ENCODE measurements at regions not wholly inside any gene's neighbourhood (a gene's known extent, or its start where the extent isn't known, plus 50 kb on each side); places are given as distances from the start of the nearest gene placed in this dataset.

- no peak for TF ChIP-seq POLR2AphosphoS5 (IDR thresholded peaks at IDR 0.05)
- TF ChIP-seq, protein P1, sequence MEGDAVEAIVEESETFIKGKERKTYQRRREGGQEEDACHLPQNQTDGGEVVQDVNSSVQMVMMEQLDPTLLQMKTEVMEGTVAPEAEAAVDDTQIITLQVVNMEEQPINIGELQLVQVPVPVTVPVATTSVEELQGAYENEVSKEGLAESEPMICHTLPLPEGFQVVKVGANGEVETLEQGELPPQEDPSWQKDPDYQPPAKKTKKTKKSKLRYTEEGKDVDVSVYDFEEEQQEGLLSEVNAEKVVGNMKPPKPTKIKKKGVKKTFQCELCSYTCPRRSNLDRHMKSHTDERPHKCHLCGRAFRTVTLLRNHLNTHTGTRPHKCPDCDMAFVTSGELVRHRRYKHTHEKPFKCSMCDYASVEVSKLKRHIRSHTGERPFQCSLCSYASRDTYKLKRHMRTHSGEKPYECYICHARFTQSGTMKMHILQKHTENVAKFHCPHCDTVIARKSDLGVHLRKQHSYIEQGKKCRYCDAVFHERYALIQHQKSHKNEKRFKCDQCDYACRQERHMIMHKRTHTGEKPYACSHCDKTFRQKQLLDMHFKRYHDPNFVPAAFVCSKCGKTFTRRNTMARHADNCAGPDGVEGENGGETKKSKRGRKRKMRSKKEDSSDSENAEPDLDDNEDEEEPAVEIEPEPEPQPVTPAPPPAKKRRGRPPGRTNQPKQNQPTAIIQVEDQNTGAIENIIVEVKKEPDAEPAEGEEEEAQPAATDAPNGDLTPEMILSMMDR (IDR thresholded peaks at IDR 0.05 in 8 of 11, conservative IDR thresholded peaks at IDR 0.05 in 3 of 11), result no peak
Measured at GRCh38 chrX:149060921-149061320, 444.2 kb downstream of the IDS start.

Measured in spleen (tissue), 7 donors.